GM06990 (cell line): ENCODE measurements at regions not wholly inside any gene's neighbourhood (a gene's known extent, or its start where the extent isn't known, plus 50 kb on each side); places are given as distances from the start of the nearest gene placed in this dataset.
"Not testable (repeated sequence)": the region's sequence is repeated elsewhere in the genome, so short reads cannot be mapped to it uniquely, and the experiment has no call there.

ENCODE experiments used
- DNase-seq: peaks from one replicate; pipeline ENCODE4 v3.0.0-alpha.2; 2011; ENCODE audit not compliant: insufficient read length; ENCODE audit errors: extremely low read depth
- H3K27me3 ChIP-seq: replicated peaks from 2 replicates; pipeline ENCODE4 v1.6.0; 2011; ENCODE audit warnings: low read length; ENCODE audit not compliant: control insufficient read depth, insufficient read depth
- H3K36me3 ChIP-seq: 2 replicates; pipeline ENCODE4 v1.5.1; 2011; ENCODE audit warnings: low read length; ENCODE audit not compliant: control insufficient read depth, insufficient read depth
- H3K4me3 ChIP-seq: replicated peaks from 2 replicates; pipeline ENCODE4 v1.5.1; 2011; ENCODE audit warnings: low read depth, mild to moderate bottlenecking, control low read depth, low read length
- TF ChIP-seq, protein P1 (sequence below): IDR thresholded peaks from 2 replicates; pipeline ENCODE4 v1.5.1; 2011; ENCODE audit warnings: low read length, control low read depth, mild to moderate bottlenecking, inconsistent platforms; ENCODE audit not compliant: insufficient read depth, poor library complexity, severe bottlenecking

DNA sequence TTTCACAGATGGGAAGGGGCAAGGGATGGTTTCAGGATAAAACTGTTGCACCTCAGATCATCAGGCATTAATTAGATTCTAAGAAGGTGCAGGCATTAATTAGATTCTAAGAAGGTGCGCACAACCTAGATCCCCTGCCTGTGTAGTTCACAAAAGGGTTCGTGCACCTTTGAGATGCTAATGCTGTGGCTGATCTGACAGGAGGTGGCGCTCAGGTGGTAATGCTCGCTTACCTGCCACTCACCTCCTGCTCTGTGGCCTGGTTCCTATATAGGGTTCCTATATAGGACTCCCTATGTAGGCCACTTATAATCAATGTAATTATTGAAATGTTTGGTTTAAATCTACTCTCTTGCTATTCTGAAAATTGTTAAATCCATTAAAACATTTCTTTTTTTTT lies 171.0 kb downstream of the MSX2 start:
- TF ChIP-seq, protein P1, sequence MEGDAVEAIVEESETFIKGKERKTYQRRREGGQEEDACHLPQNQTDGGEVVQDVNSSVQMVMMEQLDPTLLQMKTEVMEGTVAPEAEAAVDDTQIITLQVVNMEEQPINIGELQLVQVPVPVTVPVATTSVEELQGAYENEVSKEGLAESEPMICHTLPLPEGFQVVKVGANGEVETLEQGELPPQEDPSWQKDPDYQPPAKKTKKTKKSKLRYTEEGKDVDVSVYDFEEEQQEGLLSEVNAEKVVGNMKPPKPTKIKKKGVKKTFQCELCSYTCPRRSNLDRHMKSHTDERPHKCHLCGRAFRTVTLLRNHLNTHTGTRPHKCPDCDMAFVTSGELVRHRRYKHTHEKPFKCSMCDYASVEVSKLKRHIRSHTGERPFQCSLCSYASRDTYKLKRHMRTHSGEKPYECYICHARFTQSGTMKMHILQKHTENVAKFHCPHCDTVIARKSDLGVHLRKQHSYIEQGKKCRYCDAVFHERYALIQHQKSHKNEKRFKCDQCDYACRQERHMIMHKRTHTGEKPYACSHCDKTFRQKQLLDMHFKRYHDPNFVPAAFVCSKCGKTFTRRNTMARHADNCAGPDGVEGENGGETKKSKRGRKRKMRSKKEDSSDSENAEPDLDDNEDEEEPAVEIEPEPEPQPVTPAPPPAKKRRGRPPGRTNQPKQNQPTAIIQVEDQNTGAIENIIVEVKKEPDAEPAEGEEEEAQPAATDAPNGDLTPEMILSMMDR: no peak
- Histone ChIP-seq H3K36me3 (no peaks in the 10 kb centered on the region), H3K4me3 (no peak overlapping the region), H3K27me3 (no peaks in the 10 kb centered on the region)
- DNase-seq: no peak

DNA sequence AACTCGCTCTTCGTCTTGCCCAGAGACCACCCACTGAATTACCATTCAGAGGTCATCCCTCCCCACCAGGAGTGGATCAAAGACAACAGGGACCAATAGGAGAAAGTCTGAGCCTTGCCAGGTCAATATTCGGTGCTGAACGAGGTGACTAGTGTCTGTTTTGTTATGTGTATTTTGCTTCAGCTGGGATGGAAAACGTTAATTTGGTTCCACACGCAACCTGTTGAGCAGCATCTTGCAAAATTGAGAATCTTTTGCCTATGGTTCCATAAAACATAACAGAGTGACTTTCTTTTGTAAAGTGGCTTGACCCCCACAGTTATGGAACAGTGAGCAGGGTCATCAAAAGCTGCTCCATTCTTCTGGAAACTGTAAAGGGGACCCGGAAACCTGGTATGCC lies 168.4 kb downstream of the MSX2 start:
- Histone ChIP-seq H3K36me3 (no peaks in the 10 kb centered on the region), H3K27me3 (no peaks in the 10 kb centered on the region), H3K4me3 (no peak overlapping the region)
- DNase-seq: no peak
- TF ChIP-seq, protein P1: no peak

DNA sequence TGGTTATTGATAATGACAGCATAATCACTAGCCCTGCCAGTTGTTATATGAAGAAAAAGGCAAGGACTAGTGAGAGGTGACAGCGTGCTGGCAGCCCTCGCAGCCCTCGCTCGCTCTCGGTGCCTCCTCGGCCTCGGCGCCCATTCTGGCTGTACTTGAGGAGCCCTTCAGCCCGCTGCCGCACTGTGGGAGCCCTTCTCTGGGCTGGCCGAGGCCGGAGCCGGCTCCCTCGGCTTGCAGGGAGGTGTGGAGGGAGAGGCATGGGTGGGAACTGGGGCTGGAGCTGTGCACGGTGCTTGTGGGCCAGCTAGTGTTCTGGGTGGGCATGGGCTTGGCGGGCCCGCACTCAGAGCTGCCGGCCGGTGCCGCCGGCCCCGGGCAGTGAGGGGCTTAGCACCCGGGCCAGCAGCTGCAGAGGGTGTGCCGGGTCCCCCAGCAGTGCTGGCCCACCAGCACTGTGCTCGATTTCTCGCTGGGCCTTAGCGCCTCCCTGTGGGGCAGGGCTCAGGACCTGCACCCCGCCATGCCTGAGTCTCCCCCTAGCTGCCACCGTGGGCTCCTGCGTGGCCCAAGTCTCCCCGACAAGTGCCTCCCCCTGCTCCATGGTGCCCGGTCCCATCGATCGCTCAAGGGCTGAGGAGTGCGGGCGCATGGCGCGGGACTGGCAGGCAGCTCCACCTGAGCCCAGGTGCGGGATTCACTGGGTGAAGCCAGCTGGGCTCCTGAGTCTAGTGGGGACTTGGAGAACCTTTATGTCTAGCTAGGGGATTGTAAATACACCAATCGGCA lies 156.2 kb downstream of the MSX2 start:
- not testable (repeated sequence) for DNase-seq, H3K4me3 ChIP-seq, H3K36me3 ChIP-seq, H3K27me3 ChIP-seq

DNA sequence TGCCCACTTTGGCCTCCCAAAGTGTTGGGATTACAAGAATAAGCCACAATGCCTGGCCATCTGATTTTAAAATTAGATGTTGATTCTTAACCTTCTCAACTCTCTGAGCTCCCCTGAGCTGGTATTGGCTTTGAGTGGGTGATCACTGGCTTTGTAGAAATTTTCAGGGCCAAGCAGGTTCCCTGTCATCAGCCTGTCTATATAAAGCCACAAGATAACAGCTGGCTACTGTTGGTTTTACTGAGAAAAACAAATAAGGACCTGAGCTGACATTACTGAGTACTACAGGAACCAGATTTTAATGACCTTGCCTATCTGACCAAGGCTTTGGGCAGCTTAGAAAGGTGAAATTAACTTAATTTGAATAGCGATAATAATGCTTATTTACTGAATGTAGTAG lies 153.6 kb downstream of the MSX2 start:
- no peak for DNase-seq
- H3K27me3 ChIP-seq: no peaks in the 10 kb centered on the region
- no peak overlapping the region for H3K4me3 ChIP-seq
- no peaks in the 10 kb centered on the region for H3K36me3 ChIP-seq
- TF ChIP-seq, protein P1: no peak

DNA sequence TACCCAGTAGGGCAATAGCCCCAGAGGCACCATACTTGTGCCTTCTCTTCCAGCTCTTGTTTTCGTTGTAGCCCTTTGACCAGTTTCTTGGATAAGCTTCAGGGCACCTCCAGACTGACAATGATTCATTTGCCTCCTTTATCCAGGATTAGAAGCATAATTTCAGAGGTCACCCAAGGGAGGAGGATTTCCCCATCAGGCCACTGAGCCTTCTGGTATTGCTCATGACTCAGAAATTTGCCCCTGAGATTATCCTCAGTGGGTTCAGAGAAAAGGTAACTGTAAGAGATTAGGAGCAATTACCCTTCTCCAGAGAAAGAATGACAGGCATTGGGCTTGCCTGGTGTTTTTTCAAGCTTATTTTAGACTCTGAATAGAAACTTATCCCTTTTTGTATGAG lies 147.9 kb downstream of the MSX2 start:
- DNase-seq: no peak
- no peaks in the 10 kb centered on the region for H3K27me3 ChIP-seq
- H3K4me3 ChIP-seq: no peak overlapping the region
- no peaks in the 10 kb centered on the region for H3K36me3 ChIP-seq
- TF ChIP-seq, protein P1: no peak

DNA sequence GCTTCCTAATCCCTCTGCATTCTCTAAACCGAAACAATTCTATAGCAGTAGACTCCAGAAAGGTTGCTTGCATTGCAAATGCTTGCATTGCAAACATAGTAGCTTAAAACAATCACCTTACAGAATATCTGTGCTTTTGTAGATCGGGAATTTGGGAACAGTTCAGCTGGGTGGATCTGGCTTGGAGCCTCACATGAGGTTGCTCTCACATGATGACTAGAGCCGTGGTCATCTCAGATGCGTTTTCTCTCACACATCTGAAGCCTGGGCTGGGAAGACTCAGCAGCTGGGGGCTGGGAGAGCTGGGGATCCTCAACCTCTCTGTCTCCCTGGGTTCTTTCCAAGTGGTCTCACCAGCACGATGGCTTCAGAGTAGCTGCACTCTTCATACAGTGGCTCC lies 127.8 kb downstream of the MSX2 start:
- TF ChIP-seq, protein P1: no peak
- Histone ChIP-seq H3K36me3 (no peaks in the 10 kb centered on the region), H3K27me3 (no peaks in the 10 kb centered on the region), H3K4me3 (no peak overlapping the region)
- no peak for DNase-seq
